GM21390 (cell line): ENCODE measurements at regions not wholly inside any gene's neighbourhood (a gene's known extent, or its start where the extent isn't known, plus 50 kb on each side); places are given as distances from the start of the nearest gene placed in this dataset.

Experiments used
- ATAC-seq: cut with Tn5 transposase; IDR thresholded peaks from one replicate; pipeline ENCODE4 v1.9.1; 2021; ENCODE audit not compliant: unreplicated experiment

- no peak for ATAC-seq
Observed at GRCh38 chr10:43809211-43809930, 160.7 kb upstream of the ZNF32 start.

GRCh38 chr10:43808136-43808535 is 159.5 kb upstream of the ZNF32 start:
- peak; percentile 80 for ATAC-seq

- no peak for ATAC-seq
Observed at GRCh38 chr10:43806831-43807640, 158.4 kb upstream of the ZNF32 start.

GRCh38 chr10:43803791-43804190 is 155.1 kb upstream of the ZNF32 start:
- ATAC-seq: no peak

GRCh38 chr10:43802988-43803696 is 154.5 kb upstream of the ZNF32 start:
- ATAC-seq: no peak

- no peak for ATAC-seq
Observed at GRCh38 chr10:43801626-43802025, 152.9 kb upstream of the ZNF32 start.

- no peak for ATAC-seq
Observed at GRCh38 chr10:43801140-43801539, 152.5 kb upstream of the ZNF32 start.

- ATAC-seq: no peak
Observed at GRCh38 chr10:43796781-43797180, 148.1 kb upstream of the ZNF32 start.

GRCh38 chr10:43795639-43796038 is 147.0 kb upstream of the ZNF32 start:
- no peak for ATAC-seq

GRCh38 chr10:43795093-43795492 is 146.4 kb upstream of the ZNF32 start:
- ATAC-seq: no peak

GRCh38 chr10:43794181-43794815 is 145.6 kb upstream of the ZNF32 start:
- no peak for ATAC-seq

- ATAC-seq: no peak
Observed at GRCh38 chr10:43793704-43794103, 145.0 kb upstream of the ZNF32 start.

GRCh38 chr10:43790147-43790546 is 141.5 kb upstream of the ZNF32 start:
- ATAC-seq: no peak

- no peak for ATAC-seq
Observed at GRCh38 chr10:43785252-43785651, 136.6 kb upstream of the ZNF32 start.

- no peak for ATAC-seq
Observed at GRCh38 chr10:43782814-43783213, 134.1 kb upstream of the ZNF32 start.

- no peak for ATAC-seq
Observed at GRCh38 chr10:43781480-43782361, 133.0 kb upstream of the ZNF32 start.

- no peak for ATAC-seq
Observed at GRCh38 chr10:43778571-43778970, 129.9 kb upstream of the ZNF32 start.

GRCh38 chr10:43775384-43775783 is 126.7 kb upstream of the ZNF32 start:
- no peak for ATAC-seq

- no peak for ATAC-seq
Observed at GRCh38 chr10:43774234-43774769, 125.6 kb upstream of the ZNF32 start.

GRCh38 chr10:43773736-43774135 is 125.1 kb upstream of the ZNF32 start:
- ATAC-seq: no peak
